HEK293 (cell line): ENCODE measurements at regions not wholly inside any gene's neighbourhood (a gene's known extent, or its start where the extent isn't known, plus 50 kb on each side); places are given as distances from the start of the nearest gene placed in this dataset.

Experiments
- CTCF ChIA-PET: fragments of 350-600 bp; formaldehyde crosslinking; extraction: SDS; loops from one replicate; lab custom pipeline; 2021; ENCODE audit warnings: antibody characterized with exemption; lab: Yijun Ruan, JAX
- POLR2A ChIA-PET: fragments of 300-600 bp; formaldehyde crosslinking; extraction: SDS; loops from one replicate; lab custom pipeline; 2020; ENCODE audit warnings: antibody characterized with exemption, inconsistent platforms; lab: Yijun Ruan, JAX
- H3K27ac ChIP-seq: fragments of 200-500 bp; sonication (Bioruptor generic); 2 replicates; pipeline ENCODE4 v1.5.1; 2014; ENCODE audit warnings: low read depth, low read length, control low read depth, inconsistent platforms; ENCODE audit errors: extremely low read depth
- H3K36me3 ChIP-seq, 2 experiments: fragments of 200-500 bp in 1 of 2; sonication (Bioruptor generic) in 1 of 2; 1 replicate in 1 of 2; 2 replicates in 1 of 2; pipeline ENCODE4 v1.5.1; 2014 to 2017; ENCODE audit warnings: inconsistent platforms in 2 of 2, low read length in 2 of 2; ENCODE audit not compliant: control insufficient read depth in 2 of 2, insufficient read depth in 1 of 2
- H3K4me1 ChIP-seq: fragments of 200-500 bp; sonication (Bioruptor generic); 2 replicates; pipeline ENCODE4 v1.5.1; 2014; ENCODE audit warnings: mild to moderate bottlenecking, low read length, inconsistent platforms; ENCODE audit not compliant: control insufficient read depth, insufficient read depth
- H3K4me3 ChIP-seq: 2 replicates; pipeline ENCODE4 v1.5.1; 2011; ENCODE audit warnings: low read depth, mild to moderate bottlenecking, control low read depth, low read length, moderate library complexity
- H3K9me3 ChIP-seq: fragments of 200-500 bp; sonication (Bioruptor generic); 2 replicates; pipeline ENCODE4 v1.5.1; 2014; ENCODE audit warnings: low read depth, low read length, inconsistent platforms; ENCODE audit not compliant: control insufficient read depth, insufficient read depth
- AEBP2 ChIP-seq: fragments of 450-650 bp; formaldehyde crosslinking; IDR thresholded peaks from 2 replicates; pipeline ENCODE4 v1.5.1; 2016; ENCODE audit warnings: missing biosample characterization, missing genetic modification characterization, borderline replicate concordance
- HOXA7 ChIP-seq: sonication (generic); formaldehyde crosslinking; IDR thresholded peaks from 2 replicates; pipeline ENCODE4 v1.8.1; 2022; ENCODE audit warnings: missing genetic modification reagents, borderline replicate concordance
- OSR2 ChIP-seq: fragments of 450-650 bp; formaldehyde crosslinking; IDR thresholded peaks from 2 replicates; pipeline ENCODE4 v1.5.1; 2016; ENCODE audit warnings: missing biosample characterization, missing genetic modification characterization
- YY1 ChIP-seq: fragments of 450-650 bp; formaldehyde crosslinking; IDR thresholded peaks from 2 replicates; pipeline ENCODE4 v1.5.1; 2018; ENCODE audit warnings: missing biosample characterization, missing genetic modification characterization
- ZFP37 ChIP-seq: fragments of 450-650 bp; formaldehyde crosslinking; IDR thresholded peaks from 2 replicates; pipeline ENCODE4 v1.5.1; 2016; ENCODE audit warnings: missing biosample characterization, missing genetic modification characterization
- ZNF148 ChIP-seq: fragments of 450-650 bp; formaldehyde crosslinking; IDR thresholded peaks from 2 replicates; pipeline ENCODE4 v1.5.0; 2017; ENCODE audit warnings: missing biosample characterization, missing genetic modification characterization, borderline replicate concordance
- ZNF18 ChIP-seq: fragments of 450-650 bp; formaldehyde crosslinking; IDR thresholded peaks from 2 replicates; pipeline ENCODE4 v1.5.1; 2016; ENCODE audit warnings: missing biosample characterization, missing genetic modification characterization
- ZNF426 ChIP-seq: fragments of 450-650 bp; formaldehyde crosslinking; IDR thresholded peaks from 2 replicates; pipeline ENCODE4 v1.5.1; 2017; ENCODE audit warnings: missing biosample characterization, missing genetic modification characterization, mild to moderate bottlenecking, inconsistent platforms, moderate library complexity
- ZNF513 ChIP-seq: fragments of 450-650 bp; IDR thresholded peaks from 2 replicates; pipeline ENCODE4 v1.5.1; 2018; ENCODE audit warnings: missing biosample characterization, missing genetic modification characterization
- ZNF555 ChIP-seq: fragments of 450-650 bp; formaldehyde crosslinking; conservative IDR thresholded peaks from 2 replicates; pipeline ENCODE4 v1.5.1; 2017; ENCODE audit warnings: missing biosample characterization, mild to moderate bottlenecking, missing genetic modification characterization, inconsistent platforms
- ZNF624 ChIP-seq: fragments of 450-650 bp; formaldehyde crosslinking; IDR thresholded peaks from 2 replicates; pipeline ENCODE4 v1.5.1; 2017; ENCODE audit warnings: missing biosample characterization, missing genetic modification characterization
- ZNF626 ChIP-seq: fragments of 450-650 bp; sonication (Bioruptor Pico); formaldehyde crosslinking; IDR thresholded peaks from 2 replicates; pipeline ENCODE4 v1.5.1; 2018; ENCODE audit warnings: missing biosample characterization, missing genetic modification characterization, inconsistent platforms
- ZNF776 ChIP-seq: fragments of 450-650 bp; formaldehyde crosslinking; IDR thresholded peaks from 2 replicates; pipeline ENCODE4 v1.5.0; 2017; ENCODE audit warnings: missing biosample characterization, missing genetic modification characterization, borderline replicate concordance
- ZSCAN23 ChIP-seq: fragments of 450-650 bp; formaldehyde crosslinking; IDR thresholded peaks from 2 replicates; pipeline ENCODE4 v1.5.1; 2016; ENCODE audit warnings: missing biosample characterization, missing genetic modification characterization

- TF ChIP-seq ZFP37 (tag by site-specific recombination), result no peak
- TF ChIP-seq, all 188 proteins: peak for 0
- H3K4me1 ChIP-seq, result no peaks in the 10 kb centered on the region
- H3K27ac ChIP-seq, result no peak overlapping the region
- CTCF ChIA-PET, result interaction anchor here (0.6 kb wide), 1 partner anchor 38 kb away, joined by 3 read pairs; no protein-coding TSS in a partner anchor
- no peaks in the 10 kb centered on the region for H3K36me3 ChIP-seq
- POLR2A ChIA-PET, result no interaction called here
- H3K9me3 ChIP-seq, result no peaks in the 10 kb centered on the region
- no peak overlapping the region for H3K4me3 ChIP-seq
Measured at GRCh38 chr6:22079783-22080182, 217.1 kb downstream of the PRL start.

- no peak overlapping the region for H3K27ac ChIP-seq
- CTCF ChIA-PET, result no interaction called here
- H3K4me3 ChIP-seq, result no peak overlapping the region
- TF ChIP-seq ZNF626 (tag by site-specific recombination) (no peak), ZNF624 (tag by site-specific recombination) (no peak), OSR2 (no peak), ZNF148 (no peak), YY1 (no peak), ZNF426 (no peak), ZNF555 (no peak), ZNF513 (no peak), ZNF18 (tag by site-specific recombination) (no peak)
- H3K36me3 ChIP-seq, result no peaks in the 10 kb centered on the region
- H3K9me3 ChIP-seq, result no peaks in the 10 kb centered on the region
- POLR2A ChIA-PET, result no interaction called here
- H3K4me1 ChIP-seq, result no peaks in the 10 kb centered on the region
Measured at GRCh38 chr6:22081709-22082108, 215.1 kb downstream of the PRL start.

GRCh38 chr6:22082218-22082617 is 214.6 kb downstream of the PRL start:
- no peak for TF ChIP-seq ZNF776
- TF ChIP-seq HOXA7, result no peak
- TF ChIP-seq ZSCAN23, result no peak
- TF ChIP-seq ZNF513, result no peak
- no peak for TF ChIP-seq AEBP2
- ChIA-PET POLR2A (no interaction called here), CTCF (interaction anchor here (0.6 to 0.7 kb wide), 2 partner anchors 40 to 1005 kb away, joined by 3 to 5 read pairs; no protein-coding TSS in a partner anchor)
- H3K27ac ChIP-seq, result no peak overlapping the region
- no peak overlapping the region for H3K4me3 ChIP-seq
- H3K9me3 ChIP-seq, result no peaks in the 10 kb centered on the region
- H3K4me1 ChIP-seq, result no peaks in the 10 kb centered on the region
- no peaks in the 10 kb centered on the region for H3K36me3 ChIP-seq
